NCI-H510A treated with DMSO at 0.1 percent for 48 hours (cell line): ENCODE measurements at regions not wholly inside any gene's neighbourhood (a gene's known extent, or its start where the extent isn't known, plus 50 kb on each side); places are given as distances from the start of the nearest gene placed in this dataset.

ENCODE experiments used
- DNase-seq: peaks from one replicate; lab custom pipeline; 2025; lab: John Stamatoyannopoulos, UW

- no peak for DNase-seq
Measured at GRCh38 chr19:29096896-29097295, 116.1 kb downstream of the UQCRFS1 start.

- no peak for DNase-seq
Measured at GRCh38 chr19:29093553-29093908, 119.4 kb downstream of the UQCRFS1 start.

GRCh38 chr19:29092712-29093552 lies 120.0 kb downstream of the UQCRFS1 start:
- no peak for DNase-seq

- no peak for DNase-seq
Measured at GRCh38 chr19:29090783-29091526, 122.0 kb downstream of the UQCRFS1 start.

GRCh38 chr19:29089315-29089870 lies 123.6 kb downstream of the UQCRFS1 start:
- DNase-seq, result no peak

GRCh38 chr19:29088761-29089160 lies 124.2 kb downstream of the UQCRFS1 start:
- DNase-seq, result no peak

- no peak for DNase-seq
Measured at GRCh38 chr19:29086646-29087045, 126.3 kb downstream of the UQCRFS1 start.

GRCh38 chr19:29086182-29086581 lies 126.8 kb downstream of the UQCRFS1 start:
- no peak for DNase-seq

- no peak for DNase-seq
Measured at GRCh38 chr19:29085630-29086029, 127.3 kb downstream of the UQCRFS1 start.

GRCh38 chr19:29085206-29085605 lies 127.7 kb downstream of the UQCRFS1 start:
- DNase-seq, result no peak

- no peak for DNase-seq
Measured at GRCh38 chr19:29084266-29084665, 128.7 kb downstream of the UQCRFS1 start.

- no peak for DNase-seq
Measured at GRCh38 chr19:29083863-29084262, 129.1 kb downstream of the UQCRFS1 start.

- no peak for DNase-seq
Measured at GRCh38 chr19:29079356-29080032, 133.5 kb downstream of the UQCRFS1 start.

- no peak for DNase-seq
Measured at GRCh38 chr19:29076963-29077362, 136.0 kb downstream of the UQCRFS1 start.

GRCh38 chr19:29076161-29076560 lies 136.8 kb downstream of the UQCRFS1 start:
- DNase-seq, result no peak

GRCh38 chr19:29075149-29075548 lies 137.8 kb downstream of the UQCRFS1 start:
- DNase-seq, result no peak

- DNase-seq, result no peak
Measured at GRCh38 chr19:29074579-29074978, 138.4 kb downstream of the UQCRFS1 start.

- DNase-seq, result no peak
Measured at GRCh38 chr19:29067831-29068230, 145.1 kb downstream of the UQCRFS1 start.

GRCh38 chr19:29062475-29063435 lies 150.2 kb downstream of the UQCRFS1 start:
- DNase-seq, result no peak

- no peak for DNase-seq
Measured at GRCh38 chr19:29060813-29061364, 152.1 kb downstream of the UQCRFS1 start.

- no peak for DNase-seq
Measured at GRCh38 chr19:29056535-29056934, 156.4 kb downstream of the UQCRFS1 start.
